ENCODE measurements at regions not wholly inside any gene's neighbourhood (a gene's known extent, or its start where the extent isn't known, plus 50 kb on each side); places are given as distances from the start of the nearest gene placed in this dataset.

- TF ChIP-seq, protein P1, sequence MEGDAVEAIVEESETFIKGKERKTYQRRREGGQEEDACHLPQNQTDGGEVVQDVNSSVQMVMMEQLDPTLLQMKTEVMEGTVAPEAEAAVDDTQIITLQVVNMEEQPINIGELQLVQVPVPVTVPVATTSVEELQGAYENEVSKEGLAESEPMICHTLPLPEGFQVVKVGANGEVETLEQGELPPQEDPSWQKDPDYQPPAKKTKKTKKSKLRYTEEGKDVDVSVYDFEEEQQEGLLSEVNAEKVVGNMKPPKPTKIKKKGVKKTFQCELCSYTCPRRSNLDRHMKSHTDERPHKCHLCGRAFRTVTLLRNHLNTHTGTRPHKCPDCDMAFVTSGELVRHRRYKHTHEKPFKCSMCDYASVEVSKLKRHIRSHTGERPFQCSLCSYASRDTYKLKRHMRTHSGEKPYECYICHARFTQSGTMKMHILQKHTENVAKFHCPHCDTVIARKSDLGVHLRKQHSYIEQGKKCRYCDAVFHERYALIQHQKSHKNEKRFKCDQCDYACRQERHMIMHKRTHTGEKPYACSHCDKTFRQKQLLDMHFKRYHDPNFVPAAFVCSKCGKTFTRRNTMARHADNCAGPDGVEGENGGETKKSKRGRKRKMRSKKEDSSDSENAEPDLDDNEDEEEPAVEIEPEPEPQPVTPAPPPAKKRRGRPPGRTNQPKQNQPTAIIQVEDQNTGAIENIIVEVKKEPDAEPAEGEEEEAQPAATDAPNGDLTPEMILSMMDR (conservative IDR thresholded peaks at IDR 0.05; ENCODE audit: low read depth, low read length), result no peak
- TF ChIP-seq EZH2phosphoT487 (IDR thresholded peaks at IDR 0.05; ENCODE audit: borderline replicate concordance, low read length), result no peak
These were observed 617.0 kb upstream of the CDH5 start for GRCh38 chr16:65749506-65749905.
